GM19023 (cell line): ENCODE measurements at regions not wholly inside any gene's neighbourhood (a gene's known extent, or its start where the extent isn't known, plus 50 kb on each side); places are given as distances from the start of the nearest gene placed in this dataset.
"Not testable (repeated sequence)": the region's sequence is repeated elsewhere in the genome, so short reads cannot be mapped to it uniquely, and the experiment has no call there.

Source experiments
- ATAC-seq: cut with Tn5 transposase; IDR thresholded peaks from one replicate; pipeline ENCODE4 v1.9.1; 2021; ENCODE audit warnings: mild to moderate bottlenecking, moderate library complexity; ENCODE audit not compliant: unreplicated experiment

- no peak for ATAC-seq
Observed at GRCh38 chr17:71548540-71549190, 572.2 kb upstream of the SOX9 start.

GRCh38 chr17:71550675-71551074 lies 570.1 kb upstream of the SOX9 start:
- no peak for ATAC-seq

DNA sequence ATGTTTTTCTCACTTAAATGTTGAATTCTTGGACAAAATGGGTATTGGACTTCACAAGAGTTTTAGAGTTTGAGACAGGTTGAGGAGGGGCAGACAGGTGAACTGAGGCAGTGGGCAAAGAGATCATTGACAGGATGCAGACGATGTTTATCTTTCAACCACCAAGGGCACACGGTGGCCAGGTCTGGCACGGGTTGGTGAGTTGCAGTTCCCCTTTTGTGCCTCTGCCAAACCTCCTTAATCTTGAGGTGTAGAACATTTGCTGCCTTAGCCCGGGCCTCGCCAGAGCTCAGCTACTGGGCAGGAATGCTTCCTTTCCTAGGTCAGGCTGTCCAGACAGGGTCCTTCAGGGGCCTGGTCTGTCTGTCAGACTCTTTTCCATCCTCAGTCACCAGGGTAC lies 567.4 kb upstream of the SOX9 start:
- ATAC-seq: no peak

DNA sequence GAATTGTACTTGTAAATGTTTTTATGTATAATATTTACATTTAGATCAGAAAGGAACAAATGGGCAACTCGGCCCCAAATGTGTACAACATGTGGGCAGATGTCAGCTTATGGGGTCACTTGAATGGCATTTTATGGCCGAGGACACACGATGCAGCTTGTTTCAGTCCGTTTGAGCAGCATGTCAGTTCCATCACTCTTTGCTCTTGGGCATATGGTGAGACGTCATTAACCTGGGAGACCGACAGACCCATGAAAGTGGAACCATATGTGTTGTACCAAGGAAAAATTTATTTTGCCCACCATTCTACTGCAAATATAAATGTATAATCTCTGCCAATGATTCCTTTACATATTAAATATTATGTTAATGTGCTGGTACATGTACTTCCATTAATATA lies 561.9 kb upstream of the SOX9 start:
- ATAC-seq: no peak

DNA sequence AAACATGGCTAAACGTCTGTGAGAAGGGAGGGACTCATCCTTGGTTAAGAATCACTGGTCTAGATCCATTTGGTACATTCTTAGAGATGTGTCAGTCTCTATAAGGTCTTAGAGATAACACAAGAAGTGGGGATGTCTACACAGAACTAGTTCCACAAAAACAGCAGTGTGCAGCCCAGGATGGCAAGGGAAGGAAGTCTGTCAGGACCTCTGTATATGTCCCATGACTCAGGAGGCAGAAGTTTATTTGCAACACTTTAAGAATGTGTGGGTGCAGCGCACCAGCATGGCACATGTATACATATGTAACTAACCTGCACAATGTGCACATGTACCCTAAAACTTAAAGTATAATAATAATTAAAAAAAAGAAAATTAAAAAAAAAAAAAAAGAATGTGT lies 548.5 kb upstream of the SOX9 start:
- no peak for ATAC-seq

- ATAC-seq: no peak
Observed at GRCh38 chr17:71578446-71578845, 542.4 kb upstream of the SOX9 start.

GRCh38 chr17:71580220-71580619 lies 540.6 kb upstream of the SOX9 start:
- no peak for ATAC-seq

DNA sequence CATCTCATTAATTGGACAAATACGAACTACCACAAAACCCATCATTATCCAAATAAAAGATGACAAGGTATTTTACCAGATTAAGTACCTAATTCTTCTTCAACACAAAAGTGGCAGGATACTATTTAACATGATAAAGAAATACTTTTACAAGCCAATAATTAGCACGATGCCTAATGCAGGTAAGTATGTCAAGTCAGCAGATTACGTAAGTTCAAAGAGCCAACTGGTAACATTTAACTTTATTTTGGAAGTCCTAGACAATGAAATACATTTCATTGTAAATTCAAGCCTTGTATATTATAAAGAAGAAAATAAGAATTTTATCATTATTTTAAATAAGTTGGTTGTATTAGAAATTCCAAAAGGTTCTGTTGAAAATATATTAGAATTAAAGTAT lies 535.3 kb upstream of the SOX9 start:
- ATAC-seq: no peak

- ATAC-seq: no peak
Observed at GRCh38 chr17:71592431-71592830, 528.4 kb upstream of the SOX9 start.

GRCh38 chr17:71593078-71593477 lies 527.7 kb upstream of the SOX9 start:
- ATAC-seq: no peak

GRCh38 chr17:71599583-71599982 lies 521.2 kb upstream of the SOX9 start:
- not testable (repeated sequence) for ATAC-seq

GRCh38 chr17:71600137-71600789 lies 520.6 kb upstream of the SOX9 start:
- no peak for ATAC-seq

DNA sequence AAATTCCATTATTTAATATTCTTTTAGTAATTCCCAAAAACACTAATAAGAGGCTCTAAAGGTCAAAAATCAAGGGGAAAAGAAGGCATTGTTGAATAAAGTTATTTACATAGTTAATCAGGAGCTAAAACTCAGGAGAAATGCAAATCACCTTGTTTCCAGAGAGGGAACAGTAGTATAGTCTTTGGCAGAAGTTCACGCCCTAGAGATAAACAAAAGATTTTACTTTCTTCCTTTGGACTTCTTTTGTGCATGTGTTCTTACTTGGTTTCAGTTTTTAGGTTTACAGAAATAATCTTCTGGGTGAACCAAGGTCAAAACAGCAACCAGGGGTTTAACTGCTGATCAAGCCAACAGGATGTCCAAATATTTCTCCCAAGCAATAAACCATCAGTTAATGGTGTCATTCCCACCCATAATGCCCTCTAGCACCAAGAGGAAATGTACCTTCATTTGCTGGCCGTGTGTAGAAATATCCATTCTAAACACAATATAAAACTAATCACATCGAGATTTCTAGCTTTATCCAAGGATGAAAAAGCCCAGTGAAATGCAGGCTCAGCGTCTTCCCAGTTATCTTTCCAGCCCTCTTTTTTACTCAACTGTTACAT lies 518.8 kb upstream of the SOX9 start:
- no peak for ATAC-seq

DNA sequence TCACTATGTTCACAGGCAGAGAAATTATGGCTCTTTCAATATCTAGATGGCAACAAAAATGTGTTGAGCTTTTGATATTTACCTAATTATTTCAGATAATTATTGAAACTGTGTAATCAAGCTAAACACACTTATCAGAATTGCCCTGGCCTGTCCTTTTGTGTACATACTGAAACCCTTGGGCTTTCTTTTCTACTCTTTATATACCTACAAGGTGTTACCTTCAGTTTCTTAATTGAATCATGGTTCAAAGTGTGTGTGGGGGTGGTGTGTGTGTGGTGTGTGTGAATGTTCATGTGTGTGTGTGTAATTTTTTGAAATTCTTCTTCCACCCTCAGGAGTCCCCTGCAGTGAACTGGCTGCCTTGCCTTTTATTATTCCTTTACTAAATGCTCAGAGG lies 506.8 kb upstream of the SOX9 start:
- ATAC-seq: no peak

- no peak for ATAC-seq
Observed at GRCh38 chr17:71615820-71616219, 505.0 kb upstream of the SOX9 start.

DNA sequence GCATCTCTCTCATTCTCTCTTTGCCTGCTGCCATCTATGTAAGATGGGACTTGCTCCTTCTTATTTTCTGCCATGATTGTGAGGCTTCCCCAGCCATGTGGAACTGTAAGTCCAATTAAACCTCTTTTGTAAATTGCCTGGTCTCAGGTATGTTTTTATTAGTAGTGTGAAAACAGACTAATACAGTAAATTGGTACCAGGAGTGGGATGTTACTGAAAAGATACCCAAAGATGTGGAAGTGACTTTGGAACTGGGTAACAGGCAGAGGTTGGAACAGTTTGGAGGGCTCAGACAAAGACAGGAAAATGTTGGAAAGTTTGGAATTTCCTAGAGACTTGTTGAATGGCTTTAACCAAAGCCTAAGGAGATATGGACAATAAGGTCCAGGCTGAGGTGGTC lies 503.1 kb upstream of the SOX9 start:
- ATAC-seq: not testable (repeated sequence)

- ATAC-seq: no peak
Observed at GRCh38 chr17:71625330-71625729, 495.5 kb upstream of the SOX9 start.

DNA sequence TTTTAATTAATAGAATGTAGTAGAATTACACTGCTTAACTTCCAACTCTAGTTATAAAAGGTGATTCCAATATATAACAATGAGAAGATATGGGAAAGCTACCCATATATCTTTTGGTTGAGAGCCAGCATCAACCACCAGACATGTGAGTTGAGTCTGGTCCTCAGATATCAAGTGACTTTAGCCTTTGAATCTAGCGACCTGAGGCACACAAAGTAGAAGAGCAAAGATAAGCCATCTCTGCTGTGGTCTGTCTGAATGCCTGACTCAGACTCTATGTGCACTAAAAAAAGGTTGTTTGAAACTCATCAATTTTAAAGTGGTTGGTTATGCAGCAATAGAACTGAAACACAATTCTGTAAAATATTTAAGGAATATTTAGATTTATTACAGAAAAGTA lies 492.5 kb upstream of the SOX9 start:
- ATAC-seq: no peak

- ATAC-seq: no peak
Observed at GRCh38 chr17:71631483-71631882, 489.3 kb upstream of the SOX9 start.

DNA sequence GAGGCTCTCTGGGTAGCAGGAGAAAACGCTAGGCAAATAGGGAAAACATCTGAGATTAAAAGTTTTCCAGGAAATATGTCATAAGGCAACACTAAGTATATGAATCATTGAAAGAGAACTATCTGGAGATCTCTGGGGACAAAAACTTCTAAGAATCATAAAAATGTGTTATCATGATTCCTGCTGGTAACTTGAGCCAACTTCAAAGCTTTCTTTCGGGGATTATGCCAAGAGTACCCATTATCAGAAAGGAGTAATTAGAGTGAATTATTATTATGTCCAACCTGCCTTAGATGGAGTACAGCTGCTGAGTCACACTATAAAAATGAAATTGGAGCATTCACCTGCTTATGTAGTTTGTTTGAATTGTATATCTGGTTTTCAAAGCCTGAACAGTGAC lies 488.5 kb upstream of the SOX9 start:
- ATAC-seq: no peak

GRCh38 chr17:71633391-71633849 lies 487.4 kb upstream of the SOX9 start:
- no peak for ATAC-seq

DNA sequence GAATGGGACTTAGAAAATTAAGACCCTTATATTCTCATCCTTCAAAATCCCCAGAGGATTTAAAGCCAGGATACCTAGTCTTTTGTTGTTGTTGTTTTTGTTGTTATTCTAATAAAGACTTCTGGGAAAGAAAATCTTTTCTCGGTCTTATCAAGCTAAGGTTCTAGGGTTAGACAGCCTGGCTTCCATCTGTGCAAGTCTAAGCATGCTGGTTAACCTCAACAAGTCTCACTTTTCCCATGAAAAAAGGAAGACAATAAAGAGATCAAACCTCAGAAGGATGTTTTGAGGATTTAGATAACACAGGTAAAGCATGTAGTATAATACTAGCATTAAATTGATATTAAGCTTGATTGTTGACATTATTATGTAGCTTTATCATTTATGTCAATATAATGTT lies 486.4 kb upstream of the SOX9 start:
- ATAC-seq: no peak
